ENCODE measurements at regions not wholly inside any gene's neighbourhood (a gene's known extent, or its start where the extent isn't known, plus 50 kb on each side); places are given as distances from the start of the nearest gene placed in this dataset.

DNA sequence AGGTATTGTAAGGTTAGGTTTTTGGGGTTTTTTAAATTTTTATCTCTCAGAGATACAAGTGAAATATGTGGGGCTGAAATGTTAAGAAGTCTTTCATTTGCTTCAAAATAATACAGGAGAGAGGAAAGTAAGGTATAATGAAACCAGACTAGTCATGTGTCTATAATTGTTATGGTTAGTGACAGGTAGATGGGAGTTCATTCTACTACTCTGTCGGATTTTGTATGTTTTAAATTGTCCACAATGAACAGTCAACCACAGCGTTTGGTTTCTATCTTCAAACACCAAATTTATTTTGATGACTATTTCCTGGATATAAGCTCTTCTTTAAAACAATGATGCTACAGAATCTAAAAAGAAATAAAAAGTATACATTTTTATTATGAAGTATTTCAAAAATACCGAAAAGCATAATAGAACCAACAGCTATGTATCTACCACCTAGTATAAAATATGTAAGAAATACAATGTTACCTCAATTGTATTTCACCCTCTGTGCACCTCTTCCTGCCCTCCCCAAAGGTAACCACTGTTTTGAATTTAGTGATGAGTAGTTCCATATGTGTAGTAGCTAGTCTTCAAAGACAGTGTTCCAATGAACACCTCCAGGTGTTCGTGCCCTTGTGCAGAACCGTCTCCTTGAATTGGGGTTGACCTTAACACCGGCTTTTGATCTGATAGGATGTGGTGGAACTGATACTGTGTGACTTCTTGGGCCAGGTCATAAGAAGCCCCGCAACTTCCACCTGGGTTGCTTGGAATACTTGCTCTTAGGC is 74.8 kb upstream of the CDK1 start:
- H3K4me3 ChIP-seq (ENCODE audit: low read depth, low read length) = no peak overlapping the region
- DNase-seq (ENCODE audit: low read depth) = no peak
- TF ChIP-seq, protein P1, sequence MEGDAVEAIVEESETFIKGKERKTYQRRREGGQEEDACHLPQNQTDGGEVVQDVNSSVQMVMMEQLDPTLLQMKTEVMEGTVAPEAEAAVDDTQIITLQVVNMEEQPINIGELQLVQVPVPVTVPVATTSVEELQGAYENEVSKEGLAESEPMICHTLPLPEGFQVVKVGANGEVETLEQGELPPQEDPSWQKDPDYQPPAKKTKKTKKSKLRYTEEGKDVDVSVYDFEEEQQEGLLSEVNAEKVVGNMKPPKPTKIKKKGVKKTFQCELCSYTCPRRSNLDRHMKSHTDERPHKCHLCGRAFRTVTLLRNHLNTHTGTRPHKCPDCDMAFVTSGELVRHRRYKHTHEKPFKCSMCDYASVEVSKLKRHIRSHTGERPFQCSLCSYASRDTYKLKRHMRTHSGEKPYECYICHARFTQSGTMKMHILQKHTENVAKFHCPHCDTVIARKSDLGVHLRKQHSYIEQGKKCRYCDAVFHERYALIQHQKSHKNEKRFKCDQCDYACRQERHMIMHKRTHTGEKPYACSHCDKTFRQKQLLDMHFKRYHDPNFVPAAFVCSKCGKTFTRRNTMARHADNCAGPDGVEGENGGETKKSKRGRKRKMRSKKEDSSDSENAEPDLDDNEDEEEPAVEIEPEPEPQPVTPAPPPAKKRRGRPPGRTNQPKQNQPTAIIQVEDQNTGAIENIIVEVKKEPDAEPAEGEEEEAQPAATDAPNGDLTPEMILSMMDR (IDR thresholded peaks at IDR 0.05; ENCODE audit: control insufficient read depth, extremely low read depth, insufficient read depth) = no peak

DNA sequence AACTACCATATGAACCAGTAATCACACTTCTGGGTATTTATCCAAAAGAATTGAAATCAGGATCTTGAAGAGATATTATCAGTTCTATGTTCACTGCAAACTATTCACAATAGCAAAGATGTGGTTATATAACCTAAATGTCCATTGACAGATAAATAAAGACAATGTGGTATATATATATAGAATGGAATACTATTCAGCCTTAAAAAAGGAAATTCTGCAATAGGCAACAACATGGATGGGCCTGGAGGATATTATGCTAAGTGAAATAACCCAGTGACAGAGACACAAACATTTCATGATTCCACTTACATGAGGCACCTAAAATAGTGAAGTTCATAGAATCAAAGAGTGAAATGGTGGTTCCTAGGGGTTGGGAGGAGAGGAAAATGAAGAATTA is 90.6 kb upstream of the CDK1 start:
- DNase-seq (ENCODE audit: low read depth) = no peak
- TF ChIP-seq, protein P1 (IDR thresholded peaks at IDR 0.05; ENCODE audit: control insufficient read depth, extremely low read depth, insufficient read depth) = no peak
- H3K4me3 ChIP-seq (ENCODE audit: low read depth, low read length) = no peak overlapping the region

DNA sequence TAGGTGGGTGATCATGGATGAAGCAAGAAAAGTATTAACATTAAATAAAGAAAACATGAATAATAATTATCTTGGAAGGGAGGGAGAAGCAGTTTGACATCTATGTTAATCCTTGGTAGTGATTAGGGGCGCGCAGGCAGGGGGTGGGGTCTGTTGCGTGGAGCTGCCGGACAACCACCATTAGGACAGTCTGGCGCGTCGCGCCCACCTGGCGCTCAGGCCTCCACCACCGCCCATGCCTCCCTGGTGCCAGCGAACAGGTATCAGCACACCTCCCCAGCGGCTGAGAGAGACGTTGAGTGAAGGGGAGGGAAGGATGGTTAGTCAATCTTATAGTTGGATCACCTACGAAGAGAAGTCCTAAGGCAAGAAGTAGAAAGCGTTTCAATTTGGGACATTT is 94.2 kb upstream of the CDK1 start:
- TF ChIP-seq, protein P1 (IDR thresholded peaks at IDR 0.05; ENCODE audit: control insufficient read depth, extremely low read depth, insufficient read depth) = no peak
- DNase-seq (ENCODE audit: low read depth) = no peak
- H3K4me3 ChIP-seq (ENCODE audit: low read depth, low read length) = no peak overlapping the region

DNA sequence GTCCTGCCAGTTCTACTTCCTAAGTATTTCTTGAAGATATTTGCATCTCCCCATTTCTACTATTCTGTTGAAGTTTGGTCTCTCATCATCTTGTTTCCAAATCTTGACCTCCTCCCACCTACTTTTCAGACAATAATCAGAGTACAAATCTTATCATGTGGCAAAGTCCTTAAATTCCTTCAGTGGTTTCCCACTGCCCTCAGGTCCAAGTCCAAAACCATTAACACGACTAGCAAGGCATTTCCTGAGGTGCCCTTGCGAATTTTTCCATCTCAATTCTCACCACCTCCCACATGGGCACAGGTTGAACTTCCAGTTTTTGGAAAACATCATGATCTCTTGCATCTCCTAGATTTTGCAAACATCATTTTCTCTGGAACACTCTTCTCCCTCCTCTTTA is 97.2 kb upstream of the CDK1 start:
- TF ChIP-seq, protein P1 (IDR thresholded peaks at IDR 0.05; ENCODE audit: control insufficient read depth, extremely low read depth, insufficient read depth) = no peak
- no peak overlapping the region for H3K4me3 ChIP-seq (ENCODE audit: low read depth, low read length)
- DNase-seq (ENCODE audit: low read depth) = no peak

DNA sequence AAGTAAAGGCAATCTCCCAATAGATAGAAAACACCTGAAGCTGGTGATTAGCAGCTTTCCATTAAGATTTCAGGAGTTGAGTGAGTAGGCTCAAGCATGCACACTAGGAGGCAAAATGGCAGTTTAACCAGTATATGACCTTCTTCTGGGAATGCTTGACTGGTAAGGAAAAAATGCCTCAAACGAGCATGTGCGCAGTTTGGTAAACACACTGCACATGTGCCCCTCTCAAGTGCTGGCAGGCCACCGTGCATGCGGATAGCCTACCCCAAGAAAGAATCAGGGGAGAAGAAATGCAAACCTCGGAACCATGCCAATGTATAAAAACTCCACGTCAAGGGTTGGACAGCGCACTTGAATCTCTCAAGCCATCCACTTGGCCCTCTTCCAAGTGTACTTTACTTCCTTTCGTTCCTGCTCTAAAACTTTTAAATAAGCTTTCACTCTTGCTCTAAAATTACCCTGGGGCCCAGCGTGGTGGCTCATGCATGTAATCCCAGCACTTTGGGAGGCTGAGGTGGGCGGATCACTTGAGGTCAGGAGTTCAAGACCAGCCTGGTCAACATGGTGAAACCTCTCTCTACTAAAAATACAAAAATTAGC is 98.8 kb upstream of the CDK1 start:
- H3K4me3 ChIP-seq (ENCODE audit: low read depth, low read length) = no peak overlapping the region
- TF ChIP-seq, protein P1 (IDR thresholded peaks at IDR 0.05; ENCODE audit: control insufficient read depth, extremely low read depth, insufficient read depth) = no peak
- no peak for DNase-seq (ENCODE audit: low read depth)

DNA sequence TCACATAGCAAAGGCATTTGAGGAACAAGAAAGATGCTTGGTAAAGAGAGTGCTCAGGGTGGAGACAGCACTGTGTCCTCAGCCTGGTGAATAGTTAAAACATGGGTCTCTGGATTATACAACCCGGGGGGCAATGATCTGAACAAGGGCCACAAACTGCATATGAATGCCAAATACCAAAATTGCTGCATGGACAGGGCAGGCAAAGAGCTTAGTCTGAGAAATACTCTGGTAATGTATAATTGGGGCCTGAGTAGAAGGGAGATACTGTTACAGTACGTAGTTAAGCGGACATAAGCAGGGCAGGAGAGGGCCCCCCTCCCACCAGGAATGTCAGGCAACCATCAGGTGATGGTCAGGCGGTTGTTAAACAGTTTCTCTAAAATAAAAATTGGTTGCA is 99.3 kb upstream of the CDK1 start:
- TF ChIP-seq, protein P1 (IDR thresholded peaks at IDR 0.05; ENCODE audit: control insufficient read depth, extremely low read depth, insufficient read depth) = no peak
- no peak for DNase-seq (ENCODE audit: low read depth)
- no peak overlapping the region for H3K4me3 ChIP-seq (ENCODE audit: low read depth, low read length)

All from LNCaP clone FGC (cell line).